ENCODE measurements at regions not wholly inside any gene's neighbourhood (a gene's known extent, or its start where the extent isn't known, plus 50 kb on each side); places are given as distances from the start of the nearest gene placed in this dataset.

DNA sequence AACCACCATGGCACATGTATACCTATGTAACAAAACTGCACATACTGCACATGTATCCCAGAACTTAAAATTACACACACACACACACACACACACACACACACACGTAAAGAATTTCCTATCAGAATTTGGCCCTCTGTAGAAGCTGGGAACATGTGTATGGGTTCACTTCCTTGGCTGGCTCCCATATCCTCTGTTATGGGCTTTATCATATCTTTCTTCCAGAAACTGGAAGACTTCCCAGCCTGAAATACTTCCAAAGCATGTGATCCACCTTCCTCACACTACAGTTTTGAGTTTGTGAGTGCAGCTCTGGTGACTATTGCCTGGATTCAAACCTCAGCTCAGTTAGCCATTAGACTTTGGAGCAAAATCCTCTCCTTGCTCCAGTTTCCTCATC lies 78.6 kb upstream of the GDNF start:
- TF ChIP-seq, protein P1, sequence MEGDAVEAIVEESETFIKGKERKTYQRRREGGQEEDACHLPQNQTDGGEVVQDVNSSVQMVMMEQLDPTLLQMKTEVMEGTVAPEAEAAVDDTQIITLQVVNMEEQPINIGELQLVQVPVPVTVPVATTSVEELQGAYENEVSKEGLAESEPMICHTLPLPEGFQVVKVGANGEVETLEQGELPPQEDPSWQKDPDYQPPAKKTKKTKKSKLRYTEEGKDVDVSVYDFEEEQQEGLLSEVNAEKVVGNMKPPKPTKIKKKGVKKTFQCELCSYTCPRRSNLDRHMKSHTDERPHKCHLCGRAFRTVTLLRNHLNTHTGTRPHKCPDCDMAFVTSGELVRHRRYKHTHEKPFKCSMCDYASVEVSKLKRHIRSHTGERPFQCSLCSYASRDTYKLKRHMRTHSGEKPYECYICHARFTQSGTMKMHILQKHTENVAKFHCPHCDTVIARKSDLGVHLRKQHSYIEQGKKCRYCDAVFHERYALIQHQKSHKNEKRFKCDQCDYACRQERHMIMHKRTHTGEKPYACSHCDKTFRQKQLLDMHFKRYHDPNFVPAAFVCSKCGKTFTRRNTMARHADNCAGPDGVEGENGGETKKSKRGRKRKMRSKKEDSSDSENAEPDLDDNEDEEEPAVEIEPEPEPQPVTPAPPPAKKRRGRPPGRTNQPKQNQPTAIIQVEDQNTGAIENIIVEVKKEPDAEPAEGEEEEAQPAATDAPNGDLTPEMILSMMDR (IDR thresholded peaks at IDR 0.05 in 4 of 5, conservative IDR thresholded peaks at IDR 0.05 in 1 of 5): no peak
- no peak for TF ChIP-seq POLR2A (IDR thresholded peaks at IDR 0.05)

Measured in gastrocnemius medialis (tissue), 4 donors.